Liver (tissue), 3 donors: ENCODE measurements at regions not wholly inside any gene's neighbourhood (a gene's known extent, or its start where the extent isn't known, plus 50 kb on each side); places are given as distances from the start of the nearest gene placed in this dataset.

ENCODE experiments used
- CTCF ChIP-seq: fragments of 150-350 bp; IDR thresholded peaks from 2 replicates; pipeline ENCODE4 v1.5.1; 2017; ENCODE audit warnings: improper control_type of control experiment, low read depth, low read length; ENCODE audit not compliant: missing input control
- MAX ChIP-seq: IDR thresholded peaks from 2 replicates; pipeline ENCODE4 v1.6.1; 2016; ENCODE audit warnings: antibody characterized with exemption
- REST ChIP-seq: IDR thresholded peaks from 2 replicates; pipeline ENCODE4 v1.6.1; 2016; ENCODE audit warnings: antibody characterized with exemption, mild to moderate bottlenecking
- TAF1 ChIP-seq: conservative IDR thresholded peaks from 2 replicates; pipeline ENCODE4 v1.6.1; 2016; ENCODE audit warnings: antibody characterized with exemption, mild to moderate bottlenecking
- donor health status: healthy.
- donor health status: healthy.

- no peak for TF ChIP-seq CTCF
- TF ChIP-seq REST = no peak
- TF ChIP-seq MAX = no peak
- TF ChIP-seq TAF1 = no peak
Observed at GRCh38 chr6:170066679-170067078, 224.2 kb downstream of the DLL1 start.
